Testis (tissue), 2 donors: ENCODE measurements at regions not wholly inside any gene's neighbourhood (a gene's known extent, or its start where the extent isn't known, plus 50 kb on each side); places are given as distances from the start of the nearest gene placed in this dataset.

ENCODE experiments used
- DNase-seq: peaks from one replicate; pipeline ENCODE4 v3.0.0-alpha.2; 2019
- H3K27ac ChIP-seq, 2 donors: fragments of 200-600 bp; sonication (generic); one replicate each; pipeline ENCODE4 v1.5.1; 2019
- H3K27me3 ChIP-seq: fragments of 200-600 bp; sonication (generic); one replicate; pipeline ENCODE4 v1.5.1; 2019
- H3K36me3 ChIP-seq: fragments of 200-600 bp; sonication (generic); one replicate; pipeline ENCODE4 v1.5.1; 2017; ENCODE audit warnings: low read depth; ENCODE audit errors: missing control alignments
- H3K4me1 ChIP-seq: fragments of 200-600 bp; sonication (generic); one replicate; pipeline ENCODE4 v1.5.1; 2019
- H3K4me3 ChIP-seq, 2 donors: fragments of 200-600 bp; sonication (generic); one replicate each; pipeline ENCODE4 v1.5.1; 2017 to 2019
- H3K9me3 ChIP-seq: fragments of 200-600 bp; sonication (generic); one replicate; pipeline ENCODE4 v1.5.1; 2017
- POLR2A ChIP-seq: fragments of 450-650 bp; IDR thresholded peaks from one replicate; pipeline ENCODE4 v1.6.1; 2017; ENCODE audit warnings: antibody characterized with exemption, mild to moderate bottlenecking, moderate library complexity
- WGBS, 2 donors: methylation state at CpG; one replicate each; pipeline ENCODE4 v1.1.5; 2018; 5-methylcytosine and 5-hydroxymethylcytosine counted together
- intact Hi-C: fragments of 100-400 bp; cut with DNase I; formaldehyde crosslinking; loops from one replicate; pipeline ENCODE4 v1.15.1; 2023; ENCODE audit warnings: low total_unique reads
- TF ChIP-seq, protein P1 (sequence below), 3 experiments: fragments of 450-650 bp in 2 of 3; fragments of 200-600 bp in 1 of 3; sonication (generic) in 1 of 3; IDR thresholded peaks; one replicate each; pipeline ENCODE4 v1.5.1; 2016 to 2019; ENCODE audit warnings: antibody characterized with exemption in 3 of 3, mild to moderate bottlenecking in 2 of 3, moderate library complexity in 1 of 3

DNA sequence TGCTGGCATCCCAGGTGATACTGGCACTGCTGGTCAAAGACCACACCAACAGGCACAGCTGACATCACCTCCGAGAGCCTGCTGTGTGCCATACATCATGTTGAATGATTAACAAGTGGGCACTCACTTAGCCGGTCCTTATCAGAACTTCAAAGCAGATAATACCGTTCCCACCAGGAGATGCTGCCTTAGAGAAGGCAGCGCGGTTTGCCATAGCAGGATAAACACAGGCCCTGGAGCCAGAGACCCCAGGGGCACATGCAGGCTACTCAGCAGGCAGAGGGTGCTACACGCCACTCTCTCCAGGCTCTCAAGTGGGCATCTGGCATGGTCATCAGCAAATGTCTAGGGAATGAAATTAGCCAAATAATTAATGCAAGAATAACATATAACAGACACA lies 86.5 kb upstream of the CST7 start:
- no peak for DNase-seq
- Histone ChIP-seq H3K27ac (no peak overlapping the region), H3K4me1 (no peaks in the 10 kb centered on the region), H3K4me3 (no peak overlapping the region), H3K27me3 (no peaks in the 10 kb centered on the region), H3K36me3 (no peaks in the 10 kb centered on the region), H3K9me3 (no peaks in the 10 kb centered on the region)
- intact Hi-C loops, result no loop called here
- TF ChIP-seq, protein P1, sequence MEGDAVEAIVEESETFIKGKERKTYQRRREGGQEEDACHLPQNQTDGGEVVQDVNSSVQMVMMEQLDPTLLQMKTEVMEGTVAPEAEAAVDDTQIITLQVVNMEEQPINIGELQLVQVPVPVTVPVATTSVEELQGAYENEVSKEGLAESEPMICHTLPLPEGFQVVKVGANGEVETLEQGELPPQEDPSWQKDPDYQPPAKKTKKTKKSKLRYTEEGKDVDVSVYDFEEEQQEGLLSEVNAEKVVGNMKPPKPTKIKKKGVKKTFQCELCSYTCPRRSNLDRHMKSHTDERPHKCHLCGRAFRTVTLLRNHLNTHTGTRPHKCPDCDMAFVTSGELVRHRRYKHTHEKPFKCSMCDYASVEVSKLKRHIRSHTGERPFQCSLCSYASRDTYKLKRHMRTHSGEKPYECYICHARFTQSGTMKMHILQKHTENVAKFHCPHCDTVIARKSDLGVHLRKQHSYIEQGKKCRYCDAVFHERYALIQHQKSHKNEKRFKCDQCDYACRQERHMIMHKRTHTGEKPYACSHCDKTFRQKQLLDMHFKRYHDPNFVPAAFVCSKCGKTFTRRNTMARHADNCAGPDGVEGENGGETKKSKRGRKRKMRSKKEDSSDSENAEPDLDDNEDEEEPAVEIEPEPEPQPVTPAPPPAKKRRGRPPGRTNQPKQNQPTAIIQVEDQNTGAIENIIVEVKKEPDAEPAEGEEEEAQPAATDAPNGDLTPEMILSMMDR (IDR thresholded peaks at IDR 0.05), result no peak
- TF ChIP-seq POLR2A, result no peak
- WGBS, 2 donors, result 74 to 76% methylated on average over 6 of the region's 6 CpGs

GRCh38 chr20:24863356-24863755 lies 85.7 kb upstream of the CST7 start:
- Histone ChIP-seq H3K27ac (no peak overlapping the region), H3K36me3 (no peaks in the 10 kb centered on the region), H3K4me3 (no peak overlapping the region), H3K4me1 (no peaks in the 10 kb centered on the region), H3K9me3 (no peaks in the 10 kb centered on the region), H3K27me3 (no peaks in the 10 kb centered on the region)
- TF ChIP-seq, protein P1 (IDR thresholded peaks at IDR 0.05), result no peak
- TF ChIP-seq POLR2A, result no peak
- intact Hi-C loops, result no loop called here
- no peak for DNase-seq
- 93 to 95% methylated on average over 2 of the region's 2 CpGs for WGBS, 2 donors

- TF ChIP-seq, protein P1 (IDR thresholded peaks at IDR 0.05), result no peak
- TF ChIP-seq POLR2A, result no peak
- Histone ChIP-seq H3K27ac (no peak overlapping the region), H3K27me3 (no peaks in the 10 kb centered on the region), H3K9me3 (no peaks in the 10 kb centered on the region), H3K4me3 (no peak overlapping the region), H3K36me3 (no peaks in the 10 kb centered on the region), H3K4me1 (peaks cover 4% of the 10 kb centered on the region)
- DNase-seq, result no peak
- WGBS, 2 donors, result 89% methylated on average over 1 of the region's 1 CpG
- intact Hi-C loops, result no loop called here
These were observed 83.1 kb upstream of the CST7 start for GRCh38 chr20:24866008-24866407.

DNA sequence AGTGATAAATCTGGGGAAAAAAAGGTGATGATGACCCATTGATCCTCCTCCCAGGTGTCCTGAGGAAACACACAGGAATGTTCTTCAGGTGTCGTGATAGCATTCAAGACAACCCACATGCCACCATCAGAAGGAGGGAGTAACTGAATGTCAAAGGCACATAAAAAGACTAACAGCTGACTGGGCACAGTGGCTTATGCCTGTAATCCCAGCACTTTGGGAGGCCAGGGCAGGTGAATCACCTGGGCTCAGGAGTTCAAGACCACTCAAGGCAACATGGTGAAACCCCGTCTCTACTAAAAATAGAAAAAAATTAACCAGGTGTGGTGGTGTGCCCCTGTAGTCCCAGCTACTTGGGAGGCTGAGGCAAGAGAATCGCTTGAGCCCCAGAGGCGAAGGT lies 82.3 kb upstream of the CST7 start:
- TF ChIP-seq, protein P1 (IDR thresholded peaks at IDR 0.05), result no peak
- no peak for TF ChIP-seq POLR2A
- Histone ChIP-seq H3K4me3 (no peak overlapping the region), H3K4me1 (peaks cover 10% of the 10 kb centered on the region), H3K27ac (no peak overlapping the region), H3K36me3 (no peaks in the 10 kb centered on the region), H3K9me3 (no peaks in the 10 kb centered on the region), H3K27me3 (no peaks in the 10 kb centered on the region)
- no peak for DNase-seq
- 92 to 97% methylated on average over 4 of the region's 4 CpGs for WGBS, 2 donors
- intact Hi-C loops, result no loop called here

- Histone ChIP-seq H3K9me3 (no peaks in the 10 kb centered on the region), H3K27ac (no peak overlapping the region), H3K4me3 (no peak overlapping the region), H3K36me3 (no peaks in the 10 kb centered on the region), H3K4me1 (peaks cover 16% of the 10 kb centered on the region), H3K27me3 (no peaks in the 10 kb centered on the region)
- no peak for DNase-seq
- TF ChIP-seq POLR2A, result no peak
- TF ChIP-seq, protein P1 (IDR thresholded peaks at IDR 0.05), result no peak
- intact Hi-C loops, result no loop called here
- WGBS, 2 donors, result 95 to 96% methylated on average over 8 of the region's 8 CpGs
These were observed 81.5 kb upstream of the CST7 start for GRCh38 chr20:24867556-24867955.
